Left colon (tissue), 2 donors: ENCODE measurements at regions not wholly inside any gene's neighbourhood (a gene's known extent, or its start where the extent isn't known, plus 50 kb on each side); places are given as distances from the start of the nearest gene placed in this dataset.

Experiments used
- ATAC-seq: fragments of 200-7000 bp; cut with Tn5 transposase; one replicate; pipeline ENCODE4 v1.9.1; 2020; ENCODE audit warnings: mild to moderate bottlenecking, moderate library complexity
- DNase-seq, 2 donors: peaks; one replicate each; pipeline ENCODE4 v3.0.0-alpha.2; 2020
- intact Hi-C, 2 donors: fragments of 100-400 bp; cut with DNase I in 1 of 2; cut with micrococcal nuclease in 1 of 2; formaldehyde crosslinking; loops; one replicate each; pipeline versions ENCODE4 v1.11.2 to v1.14.0; 2022; cut with DNase I, micrococcal nuclease
- donor health status: DM: no; HTN: no; CAD: no.
- donor health status: DM: yes; HTN: yes; CAD: no.

- intact Hi-C loops, result no loop called here
- DNase-seq, result no peak
- no peak for ATAC-seq
Observed at GRCh38 chr2:18473241-18474181, 86.9 kb downstream of the RDH14 start.

- intact Hi-C loops, result no loop called here
- DNase-seq, result no peak
- no peak for ATAC-seq
Observed at GRCh38 chr2:18467749-18468360, 92.6 kb downstream of the RDH14 start.

- intact Hi-C loops, result no loop called here
- DNase-seq, result no peak
- ATAC-seq, result no peak
Observed at GRCh38 chr2:18465979-18466378, 94.5 kb downstream of the RDH14 start.

- DNase-seq (no peak), ATAC-seq (no peak)
- intact Hi-C loops, result no loop called here
Observed at GRCh38 chr2:18464913-18465312, 95.5 kb downstream of the RDH14 start.

- DNase-seq, result no peak
- intact Hi-C loops, result no loop called here
- no peak for ATAC-seq
Observed at GRCh38 chr2:18456026-18456425, 104.4 kb downstream of the RDH14 start.

GRCh38 chr2:18455236-18455862 is 105.1 kb downstream of the RDH14 start:
- intact Hi-C loops, result no loop called here
- DNase-seq, result no peak
- no peak for ATAC-seq

- intact Hi-C loops, result no loop called here
- no peak for ATAC-seq
- DNase-seq, result no peak
Observed at GRCh38 chr2:18454692-18455235, 105.7 kb downstream of the RDH14 start.

GRCh38 chr2:18446715-18447114 is 113.7 kb downstream of the RDH14 start:
- ATAC-seq (no peak), DNase-seq (no peak)
- intact Hi-C loops, result no loop called here

- intact Hi-C loops, result no loop called here
- no peak for ATAC-seq
- DNase-seq, result no peak
Observed at GRCh38 chr2:18445433-18446320, 114.8 kb downstream of the RDH14 start.

- ATAC-seq, result no peak
- intact Hi-C loops, result no loop called here
Observed at GRCh38 chr2:18444806-18445205, 115.6 kb downstream of the RDH14 start.

GRCh38 chr2:18441583-18441982 is 118.9 kb downstream of the RDH14 start:
- intact Hi-C loops, result no loop called here
- ATAC-seq, result no peak
- no peak for DNase-seq

More at GRCh38 chr2:18444806-18445205, 115.6 kb downstream of the RDH14 start:
- DNase-seq, result no peak

- no peak for DNase-seq
- ATAC-seq, result no peak
- intact Hi-C loops, result no loop called here
Observed at GRCh38 chr2:18440777-18441176, 119.7 kb downstream of the RDH14 start.

GRCh38 chr2:18440141-18440661 is 120.3 kb downstream of the RDH14 start:
- ATAC-seq, result no peak
- DNase-seq, result no peak
- intact Hi-C loops, result no loop called here

GRCh38 chr2:18439716-18440115 is 120.7 kb downstream of the RDH14 start:
- ATAC-seq, result no peak
- intact Hi-C loops, result no loop called here
- DNase-seq, result no peak

- no peak for ATAC-seq
- intact Hi-C loops, result no loop called here
- no peak for DNase-seq
Observed at GRCh38 chr2:18437909-18438308, 122.5 kb downstream of the RDH14 start.

- ATAC-seq, result no peak
- intact Hi-C loops, result no loop called here
- no peak for DNase-seq
Observed at GRCh38 chr2:18436503-18437005, 123.9 kb downstream of the RDH14 start.

- ATAC-seq, result no peak
- intact Hi-C loops, result no loop called here
- no peak for DNase-seq
Observed at GRCh38 chr2:18435426-18436037, 124.9 kb downstream of the RDH14 start.

- DNase-seq (no peak), ATAC-seq (no peak)
- intact Hi-C loops, result no loop called here
Observed at GRCh38 chr2:18433872-18434271, 126.6 kb downstream of the RDH14 start.
